SK-N-MC (cell line): ENCODE measurements at regions not wholly inside any gene's neighbourhood (a gene's known extent, or its start where the extent isn't known, plus 50 kb on each side); places are given as distances from the start of the nearest gene placed in this dataset.

Experiments used
- EZH2 ChIP-seq: fragments of 200-600 bp; sonication (generic); IDR thresholded peaks from one replicate; pipeline ENCODE4 v1.6.1; 2017; ENCODE audit warnings: antibody characterized with exemption
- POLR2AphosphoS5 ChIP-seq: IDR thresholded peaks from 2 replicates; pipeline ENCODE4 v1.6.1; 2012; ENCODE audit warnings: mild to moderate bottlenecking, low read depth, low read length, borderline replicate concordance

GRCh38 chr10:24039315-24039714, 169.6 kb upstream of the KIAA1217 start:
- no peak for TF ChIP-seq POLR2AphosphoS5
- TF ChIP-seq EZH2 = no peak
